Suprapubic skin (tissue), 4 donors: ENCODE measurements at regions not wholly inside any gene's neighbourhood (a gene's known extent, or its start where the extent isn't known, plus 50 kb on each side); places are given as distances from the start of the nearest gene placed in this dataset.

Experiments used
- CTCF ChIP-seq, 2 donors: fragments of 200-600 bp in 1 of 2; fragments of 450-650 bp in 1 of 2; sonication (generic) in 1 of 2; IDR thresholded peaks; one replicate each; pipeline ENCODE4 v1.5.1; 2016 to 2019; ENCODE audit warnings: antibody characterized with exemption in 2 of 2, mild to moderate bottlenecking in 1 of 2, moderate library complexity in 1 of 2
- EP300 ChIP-seq: sonication (generic); formaldehyde crosslinking; IDR thresholded peaks from one replicate; pipeline ENCODE4 v1.6.1; 2017; ENCODE audit warnings: antibody characterized with exemption
- POLR2A ChIP-seq, 2 donors: fragments of 450-650 bp; IDR thresholded peaks; one replicate each; pipeline ENCODE4 v1.6.1; 2017; ENCODE audit warnings: antibody characterized with exemption in 2 of 2, mild to moderate bottlenecking in 2 of 2, moderate library complexity in 2 of 2
- POLR2AphosphoS5 ChIP-seq, 3 donors: sonication (generic); formaldehyde crosslinking; IDR thresholded peaks; one replicate each; pipeline ENCODE4 v1.6.1; 2017; ENCODE audit warnings: antibody characterized with exemption in 3 of 3

GRCh38 chr12:42002563-42002962, 142.1 kb downstream of the GXYLT1 start:
- TF ChIP-seq CTCF (IDR thresholded peaks at IDR 0.05) (no peak), EP300 (no peak), POLR2A (IDR thresholded peaks at IDR 0.05) (no peak), POLR2AphosphoS5 (IDR thresholded peaks at IDR 0.05) (no peak)
